Heart right ventricle (tissue), 16 donors: ENCODE measurements at regions not wholly inside any gene's neighbourhood (a gene's known extent, or its start where the extent isn't known, plus 50 kb on each side); places are given as distances from the start of the nearest gene placed in this dataset.

Source experiments
- ATAC-seq, 8 donors: fragments of 200-7000 bp; cut with Tn5 transposase; one replicate each; pipeline ENCODE4 v1.9.1; 2020; ENCODE audit warnings: mild to moderate bottlenecking in 8 of 8, moderate library complexity in 8 of 8, moderate number of reproducible peaks in 1 of 8
- DNase-seq, 2 donors: peaks; one replicate each; pipeline ENCODE4 v3.0.0-alpha.2; 2020
- H3K27ac ChIP-seq, 10 donors: fragments of 200-600 bp; sonication (generic) in 2 of 10; one replicate each; pipeline versions ENCODE4 v1.5.0 to v1.8.0; 2020 to 2022; ENCODE audit warnings: mild to moderate bottlenecking in 3 of 10
- H3K27me3 ChIP-seq, 7 donors: fragments of 200-600 bp; one replicate each; pipeline ENCODE4 v1.8.0; 2021 to 2022; ENCODE audit warnings: mild to moderate bottlenecking in 2 of 7
- H3K36me3 ChIP-seq, 9 donors: fragments of 200-600 bp; sonication (generic) in 1 of 9; one replicate each; pipeline versions ENCODE4 v1.5.0 to v1.8.0; 2020 to 2022; ENCODE audit warnings: mild to moderate bottlenecking in 2 of 9
- H3K4me1 ChIP-seq, 9 donors: fragments of 200-600 bp; sonication (generic) in 1 of 9; one replicate each; pipeline versions ENCODE4 v1.5.0 to v1.8.0; 2020 to 2022; ENCODE audit warnings: mild to moderate bottlenecking in 4 of 9
- H3K4me3 ChIP-seq, 10 donors: fragments of 200-600 bp; sonication (generic) in 2 of 10; one replicate each; pipeline versions ENCODE4 v1.5.0 to v1.8.0; 2020 to 2022; ENCODE audit warnings: mild to moderate bottlenecking in 7 of 10, moderate library complexity in 2 of 10
- H3K9me3 ChIP-seq, 11 donors: fragments of 200-600 bp in 10 of 11; sonication (generic) in 2 of 11; one replicate each; pipeline versions ENCODE4 v1.5.0 to v1.8.0; 2013 to 2022; ENCODE audit warnings: mild to moderate bottlenecking in 2 of 11, control low read depth in 1 of 11, moderate library complexity in 1 of 11
- CTCF ChIP-seq, 9 donors: fragments of 200-600 bp; sonication (generic) in 2 of 9; IDR thresholded peaks; one replicate each; pipeline versions ENCODE4 v1.5.0 to v1.8.0; 2021 to 2022; ENCODE audit warnings: antibody characterized with exemption in 9 of 9, mild to moderate bottlenecking in 5 of 9, moderate library complexity in 1 of 9
- WGBS, 2 donors: extraction: QIAGEN DNeasy Blood & Tissue Kit; methylation state at CpG; one replicate each; pipeline ENCODE4 v1.1.7; 2013; ENCODE audit warnings: inconsistent platforms in 1 of 2; 5-methylcytosine and 5-hydroxymethylcytosine counted together
- intact Hi-C, 10 donors: fragments of 100-400 bp; cut with DNase I; formaldehyde crosslinking; loops; one replicate each; pipeline versions ENCODE4 v1.11.1 to v1.14.2; 2022
- donor health status: Arrhythmogenic right ventricular cardiomyopathy.
- donor health status: ischemic (EF 13 %, LVEDD 7.1; RV severe dilation, severe dysfunction).
- donor health status: healthy with polysubstance abuse.
- donor health status: DM: no; HTN: yes; CAD: no.
- donor health status: DM: no; HTN: no; CAD: no.
- donor health status: ischemic (EF 25% LVEDD 6.9; RV normal size, moderate dysfunction).
- donor health status: ischemic (EF 25% LVEDD 5.7; RV mildly dilated, moderate dysfunction).
- donor health status: healthy.
- donor health status: DM: yes; HTN: yes; CAD: no.
- donor health status: Ischemic cardiomyopathy.
- donor health status: ischemic (EF 35%, LVEDD 5.7; RV mildly dilated, moderate dysfunction).
- donor health status: nonischemic (EF 11% LVEDD 7.7; RV severe dilation, severe dysfunction).
- donor health status: DM: yes; HTN: yes; CAD: no.
- donor health status: PGD.
- donor health status: ischemic (EF 29% LVEDD 5.4; RV normal size, mild dysfunction).
- donor health status: nonischemic (EF 23%, LVEDD 6.1; RV moderate dilation, normal function).

- no peak for ATAC-seq
Measured at GRCh38 chr13:74218291-74218690, 84.1 kb upstream of the KLF12 start.

GRCh38 chr13:74217811-74218210 is 83.6 kb upstream of the KLF12 start:
- no peak for TF ChIP-seq CTCF (IDR thresholded peaks at IDR 0.05)
- Histone ChIP-seq H3K36me3 (no peaks in the 10 kb centered on the region), H3K9me3 (no peaks in the 10 kb centered on the region), H3K27ac (no peak overlapping the region), H3K4me3 (no peak overlapping the region), H3K27me3 (no peaks in the 10 kb centered on the region), H3K4me1 (no peaks in the 10 kb centered on the region)
- DNase-seq (no peak), ATAC-seq (no peak)
- 93% methylated on average over 1 of the region's 1 CpG for WGBS, 2 donors
- intact Hi-C loops: no loop called here

More at GRCh38 chr13:74218291-74218690, 84.1 kb upstream of the KLF12 start:
- H3K36me3 ChIP-seq: no peaks in the 10 kb centered on the region
- H3K4me1 ChIP-seq: no peaks in the 10 kb centered on the region
- 90 to 92% methylated on average over 7 of the region's 7 CpGs for WGBS, 2 donors
- H3K9me3 ChIP-seq: no peaks in the 10 kb centered on the region
- TF ChIP-seq CTCF (IDR thresholded peaks at IDR 0.05): no peak
- DNase-seq: no peak
- no peak overlapping the region for H3K4me3 ChIP-seq
- no peaks in the 10 kb centered on the region for H3K27me3 ChIP-seq
- intact Hi-C loops: no loop called here
- no peak overlapping the region for H3K27ac ChIP-seq

GRCh38 chr13:74215420-74215819 is 81.2 kb upstream of the KLF12 start:
- Histone ChIP-seq H3K27me3 (no peaks in the 10 kb centered on the region), H3K4me3 (no peak overlapping the region), H3K27ac (no peak overlapping the region), H3K36me3 (no peaks in the 10 kb centered on the region), H3K9me3 (no peaks in the 10 kb centered on the region), H3K4me1 (peaks cover 0 to 9% (median 0%) of the 10 kb centered on the region in 9 donors)
- no peak for TF ChIP-seq CTCF (IDR thresholded peaks at IDR 0.05)
- WGBS, 2 donors: 87 to 91% methylated on average over 2 of the region's 2 CpGs
- DNase-seq (no peak), ATAC-seq (no peak)
- intact Hi-C loops: no loop called here

GRCh38 chr13:74214321-74214720 is 80.1 kb upstream of the KLF12 start:
- 88 to 89% methylated on average over 5 of the region's 5 CpGs for WGBS, 2 donors
- peaks cover 0 to 10% (median 0%) of the 10 kb centered on the region in 9 donors for H3K4me1 ChIP-seq
- no peak for ATAC-seq

More at GRCh38 chr13:74214321-74214720, 80.1 kb upstream of the KLF12 start:
- no peak for TF ChIP-seq CTCF (IDR thresholded peaks at IDR 0.05)
- Histone ChIP-seq H3K27ac (no peak overlapping the region), H3K36me3 (no peaks in the 10 kb centered on the region), H3K9me3 (no peaks in the 10 kb centered on the region), H3K27me3 (no peaks in the 10 kb centered on the region), H3K4me3 (no peak overlapping the region)
- intact Hi-C loops: no loop called here
- DNase-seq: no peak
